DND-41 (cell line): ENCODE measurements at regions not wholly inside any gene's neighbourhood (a gene's known extent, or its start where the extent isn't known, plus 50 kb on each side); places are given as distances from the start of the nearest gene placed in this dataset.

Experiments
- ATAC-seq: fragments of 200-7000 bp; cut with Tn5 transposase; 3 replicates; pipeline ENCODE4 v1.9.1; 2021; ENCODE audit warnings: low read depth; ENCODE audit not compliant: insufficient read depth
- DNase-seq: peaks from one replicate; pipeline ENCODE4 v3.0.0-alpha.2; 2020
- H2AFZ ChIP-seq: 2 replicates; pipeline ENCODE4 v1.6.0; 2012; ENCODE audit warnings: low read depth, low read length
- H3K27ac ChIP-seq: 2 replicates; pipeline ENCODE4 v1.5.1; 2012; ENCODE audit warnings: low read length, inconsistent platforms
- H3K27me3 ChIP-seq: fragments of 200-600 bp; sonication (generic); 2 replicates; pipeline ENCODE4 v1.6.0; 2012; ENCODE audit warnings: low read length, mild to moderate bottlenecking, inconsistent platforms; ENCODE audit not compliant: insufficient read depth, poor library complexity
- H3K36me3 ChIP-seq: 2 replicates; pipeline ENCODE4 v1.5.1; 2012; ENCODE audit warnings: low read length, inconsistent platforms; ENCODE audit not compliant: insufficient read depth
- H3K4me1 ChIP-seq: 2 replicates; pipeline ENCODE4 v1.5.1; 2012; ENCODE audit warnings: mild to moderate bottlenecking, low read length; ENCODE audit not compliant: insufficient read depth
- H3K4me2 ChIP-seq: 2 replicates; pipeline ENCODE4 v1.6.0; 2012; ENCODE audit warnings: mild to moderate bottlenecking, moderate library complexity, low read length, inconsistent platforms; ENCODE audit not compliant: insufficient read depth
- H3K4me3 ChIP-seq, 2 experiments: fragments of 200-600 bp in 1 of 2; shearing (Covaris generic) in 1 of 2; 2 replicates each; pipeline ENCODE4 v1.5.1; 2012 to 2016; ENCODE audit warnings: inconsistent platforms in 2 of 2, low read length in 2 of 2, mild to moderate bottlenecking in 2 of 2, low read depth in 1 of 2, moderate library complexity in 1 of 2
- H3K79me2 ChIP-seq: 2 replicates; pipeline ENCODE4 v1.6.0; 2012; ENCODE audit warnings: low read length, inconsistent platforms; ENCODE audit not compliant: insufficient read depth
- H3K9ac ChIP-seq: 2 replicates; pipeline ENCODE4 v1.6.0; 2012; ENCODE audit warnings: low read depth, mild to moderate bottlenecking, inconsistent platforms, low read length, moderate library complexity
- H3K9me3 ChIP-seq: 2 replicates; pipeline ENCODE4 v1.5.1; 2012; ENCODE audit warnings: low read length, moderate library complexity, mild to moderate bottlenecking, inconsistent platforms; ENCODE audit not compliant: insufficient read depth, severe bottlenecking
- H4K20me1 ChIP-seq: 2 replicates; pipeline ENCODE4 v1.6.0; 2012; ENCODE audit warnings: low read length; ENCODE audit not compliant: insufficient read depth
- EZH2 ChIP-seq: IDR thresholded peaks from 3 replicates; pipeline ENCODE4 v1.6.1; 2012; ENCODE audit warnings: borderline replicate concordance, low read depth, mild to moderate bottlenecking, moderate library complexity, low read length, inconsistent platforms; ENCODE audit not compliant: severe bottlenecking
- TF ChIP-seq, protein P1 (sequence below): IDR thresholded peaks from 2 replicates; pipeline ENCODE4 v1.5.1; 2012; ENCODE audit warnings: borderline replicate concordance, low read length, moderate library complexity, mild to moderate bottlenecking; ENCODE audit not compliant: poor library complexity, severe bottlenecking; ENCODE audit errors: extremely low read depth

DNA sequence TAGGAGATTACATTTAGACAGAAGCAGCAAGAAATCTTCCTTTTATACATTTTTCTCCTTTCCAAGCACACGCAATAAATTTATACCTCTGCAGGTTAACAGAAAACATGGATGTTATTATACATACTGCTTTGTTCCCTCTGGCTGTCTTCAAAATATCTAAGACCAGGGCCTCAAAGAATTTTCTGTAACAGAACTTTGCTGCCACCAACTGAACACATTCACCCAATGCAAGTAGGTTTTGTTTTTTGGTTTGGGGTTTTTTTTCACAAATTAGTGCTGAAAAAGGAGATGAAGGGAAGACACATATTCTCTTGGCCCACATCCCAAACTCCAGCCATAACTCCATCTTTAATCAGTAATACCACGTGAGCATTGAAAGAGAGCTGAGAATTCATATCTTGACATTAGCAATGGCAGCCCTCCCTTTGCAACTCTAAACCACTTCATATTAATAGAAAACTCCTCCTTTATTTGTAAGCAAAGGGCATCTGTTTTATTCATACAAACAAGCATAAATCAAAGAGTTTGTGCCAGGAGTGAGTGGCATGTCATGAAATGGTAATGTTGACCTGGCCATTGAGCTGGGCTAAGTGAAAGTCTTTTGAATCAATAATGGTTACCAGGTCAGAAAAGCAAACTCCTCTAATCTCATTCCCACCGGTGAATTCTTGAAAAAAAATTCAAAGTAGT lies 150.8 kb upstream of the FSCB start:
- peaks cover 2% of the 10 kb centered on the region for H3K27me3 ChIP-seq
- TF ChIP-seq, protein P1, sequence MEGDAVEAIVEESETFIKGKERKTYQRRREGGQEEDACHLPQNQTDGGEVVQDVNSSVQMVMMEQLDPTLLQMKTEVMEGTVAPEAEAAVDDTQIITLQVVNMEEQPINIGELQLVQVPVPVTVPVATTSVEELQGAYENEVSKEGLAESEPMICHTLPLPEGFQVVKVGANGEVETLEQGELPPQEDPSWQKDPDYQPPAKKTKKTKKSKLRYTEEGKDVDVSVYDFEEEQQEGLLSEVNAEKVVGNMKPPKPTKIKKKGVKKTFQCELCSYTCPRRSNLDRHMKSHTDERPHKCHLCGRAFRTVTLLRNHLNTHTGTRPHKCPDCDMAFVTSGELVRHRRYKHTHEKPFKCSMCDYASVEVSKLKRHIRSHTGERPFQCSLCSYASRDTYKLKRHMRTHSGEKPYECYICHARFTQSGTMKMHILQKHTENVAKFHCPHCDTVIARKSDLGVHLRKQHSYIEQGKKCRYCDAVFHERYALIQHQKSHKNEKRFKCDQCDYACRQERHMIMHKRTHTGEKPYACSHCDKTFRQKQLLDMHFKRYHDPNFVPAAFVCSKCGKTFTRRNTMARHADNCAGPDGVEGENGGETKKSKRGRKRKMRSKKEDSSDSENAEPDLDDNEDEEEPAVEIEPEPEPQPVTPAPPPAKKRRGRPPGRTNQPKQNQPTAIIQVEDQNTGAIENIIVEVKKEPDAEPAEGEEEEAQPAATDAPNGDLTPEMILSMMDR = peak; percentile 11
- no peak for TF ChIP-seq EZH2
- H3K79me2 ChIP-seq = no peaks in the 10 kb centered on the region
- H3K36me3 ChIP-seq = no peaks in the 10 kb centered on the region
- DNase-seq (no peak), ATAC-seq (no peak)
- no peaks in the 10 kb centered on the region for H3K9me3 ChIP-seq
- H3K4me2 ChIP-seq = no peak overlapping the region
- H3K9ac ChIP-seq = no peak overlapping the region
- no peak overlapping the region for H3K27ac ChIP-seq
- H3K4me1 ChIP-seq = peaks cover 8% of the 10 kb centered on the region; the same call in 1 of the 2 replicates
- H3K4me3 ChIP-seq = no peak overlapping the region
- no peaks in the 10 kb centered on the region for H4K20me1 ChIP-seq
- no peak overlapping the region for H2AFZ ChIP-seq

DNA sequence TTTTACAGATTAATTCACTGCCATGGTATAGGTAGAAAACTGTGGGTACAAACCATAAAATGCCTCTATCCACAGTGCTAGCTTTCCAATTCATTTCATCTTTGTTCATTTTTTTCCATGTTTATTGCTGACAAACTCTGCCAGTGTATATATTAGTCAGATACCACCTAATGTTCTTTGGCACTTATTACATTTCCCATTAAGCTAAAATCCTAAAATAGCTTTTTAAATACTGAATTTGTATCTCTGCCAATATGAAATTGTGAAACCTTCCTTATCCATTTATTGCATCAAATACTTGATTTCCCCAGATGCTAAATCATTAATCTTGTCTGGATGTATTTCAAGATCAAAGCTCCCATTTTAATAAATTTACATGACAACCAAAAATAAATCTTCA lies 150.1 kb upstream of the FSCB start:
- Histone ChIP-seq H2AFZ (no peak overlapping the region), H3K27ac (no peak overlapping the region), H3K4me3 (no peak overlapping the region), H3K9me3 (no peaks in the 10 kb centered on the region), H3K79me2 (no peaks in the 10 kb centered on the region), H3K4me1 (peaks cover 1% of the 10 kb centered on the region; the same call in 1 of the 2 replicates), H3K27me3 (peaks cover 2% of the 10 kb centered on the region), H3K36me3 (no peaks in the 10 kb centered on the region), H4K20me1 (no peaks in the 10 kb centered on the region), H3K4me2 (no peak overlapping the region), H3K9ac (no peak overlapping the region)
- DNase-seq (no peak), ATAC-seq (no peak)
- TF ChIP-seq, protein P1 = no peak
- no peak for TF ChIP-seq EZH2

DNA sequence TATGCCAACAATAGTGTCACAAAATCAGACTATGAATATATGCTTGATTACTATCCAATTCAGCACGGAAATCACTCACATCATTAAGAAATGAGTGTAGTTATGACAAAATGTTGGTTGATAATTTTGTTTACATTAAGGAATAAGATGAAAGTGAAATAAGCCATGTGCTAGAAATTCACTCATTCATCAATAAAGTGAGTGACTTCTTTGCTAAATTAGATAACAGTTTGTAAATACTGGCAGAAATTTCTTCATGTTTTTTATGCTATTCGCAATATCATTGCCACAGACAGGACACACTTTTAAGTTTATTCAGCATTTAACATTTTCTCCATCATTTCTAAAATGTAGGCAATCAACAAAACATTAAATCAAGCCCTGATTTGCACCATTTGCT lies 147.5 kb upstream of the FSCB start:
- Histone ChIP-seq H4K20me1 (no peaks in the 10 kb centered on the region), H3K27ac (no peak overlapping the region)

More for the DNA sequence above, 147.5 kb upstream of the FSCB start:
- H3K36me3 ChIP-seq = no peaks in the 10 kb centered on the region
- no peaks in the 10 kb centered on the region for H3K9me3 ChIP-seq
- DNase-seq (no peak), ATAC-seq (no peak)
- H3K79me2 ChIP-seq = no peaks in the 10 kb centered on the region
- TF ChIP-seq EZH2 = no peak
- TF ChIP-seq, protein P1 = no peak
- H3K9ac ChIP-seq = no peak overlapping the region
- no peak overlapping the region for H3K4me3 ChIP-seq
- H3K4me2 ChIP-seq = no peak overlapping the region
- no peaks in the 10 kb centered on the region for H3K4me1 ChIP-seq
- H2AFZ ChIP-seq = no peak overlapping the region
- H3K27me3 ChIP-seq = peaks cover 2% of the 10 kb centered on the region
